GM12875 (cell line): ENCODE measurements at regions not wholly inside any gene's neighbourhood (a gene's known extent, or its start where the extent isn't known, plus 50 kb on each side); places are given as distances from the start of the nearest gene placed in this dataset.

ENCODE experiments used
- H3K4me3 ChIP-seq: one replicate; pipeline ENCODE4 v1.5.1; 2011; ENCODE audit warnings: low read depth, low read length, control low read depth
- TF ChIP-seq, protein P1 (sequence below): IDR thresholded peaks from 2 replicates; pipeline ENCODE4 v1.5.1; 2011; ENCODE audit warnings: low read depth, mild to moderate bottlenecking, control low read depth, inconsistent platforms, low read length, moderate library complexity, borderline replicate concordance; ENCODE audit not compliant: insufficient read depth

DNA sequence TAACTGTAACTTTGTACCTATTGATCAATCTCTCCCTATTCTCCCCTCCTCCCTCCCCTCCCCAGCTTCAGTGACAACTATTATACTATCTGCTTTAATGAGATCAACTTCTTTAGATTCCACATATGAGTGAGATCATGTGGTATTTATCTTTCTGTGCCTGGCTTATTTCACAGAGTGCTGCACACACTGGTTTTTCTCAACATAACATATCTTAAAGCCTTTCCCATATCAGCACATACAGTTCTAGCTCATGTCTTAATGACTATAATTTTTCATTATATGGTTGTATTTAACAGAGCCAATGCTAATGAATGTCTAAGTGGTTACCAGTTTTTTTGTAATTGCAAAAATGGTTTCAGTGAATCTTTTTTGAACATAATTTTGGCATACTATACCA is 340.3 kb upstream of the DDI1 start:
- no peak overlapping the region for H3K4me3 ChIP-seq
- TF ChIP-seq, protein P1, sequence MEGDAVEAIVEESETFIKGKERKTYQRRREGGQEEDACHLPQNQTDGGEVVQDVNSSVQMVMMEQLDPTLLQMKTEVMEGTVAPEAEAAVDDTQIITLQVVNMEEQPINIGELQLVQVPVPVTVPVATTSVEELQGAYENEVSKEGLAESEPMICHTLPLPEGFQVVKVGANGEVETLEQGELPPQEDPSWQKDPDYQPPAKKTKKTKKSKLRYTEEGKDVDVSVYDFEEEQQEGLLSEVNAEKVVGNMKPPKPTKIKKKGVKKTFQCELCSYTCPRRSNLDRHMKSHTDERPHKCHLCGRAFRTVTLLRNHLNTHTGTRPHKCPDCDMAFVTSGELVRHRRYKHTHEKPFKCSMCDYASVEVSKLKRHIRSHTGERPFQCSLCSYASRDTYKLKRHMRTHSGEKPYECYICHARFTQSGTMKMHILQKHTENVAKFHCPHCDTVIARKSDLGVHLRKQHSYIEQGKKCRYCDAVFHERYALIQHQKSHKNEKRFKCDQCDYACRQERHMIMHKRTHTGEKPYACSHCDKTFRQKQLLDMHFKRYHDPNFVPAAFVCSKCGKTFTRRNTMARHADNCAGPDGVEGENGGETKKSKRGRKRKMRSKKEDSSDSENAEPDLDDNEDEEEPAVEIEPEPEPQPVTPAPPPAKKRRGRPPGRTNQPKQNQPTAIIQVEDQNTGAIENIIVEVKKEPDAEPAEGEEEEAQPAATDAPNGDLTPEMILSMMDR = no peak

DNA sequence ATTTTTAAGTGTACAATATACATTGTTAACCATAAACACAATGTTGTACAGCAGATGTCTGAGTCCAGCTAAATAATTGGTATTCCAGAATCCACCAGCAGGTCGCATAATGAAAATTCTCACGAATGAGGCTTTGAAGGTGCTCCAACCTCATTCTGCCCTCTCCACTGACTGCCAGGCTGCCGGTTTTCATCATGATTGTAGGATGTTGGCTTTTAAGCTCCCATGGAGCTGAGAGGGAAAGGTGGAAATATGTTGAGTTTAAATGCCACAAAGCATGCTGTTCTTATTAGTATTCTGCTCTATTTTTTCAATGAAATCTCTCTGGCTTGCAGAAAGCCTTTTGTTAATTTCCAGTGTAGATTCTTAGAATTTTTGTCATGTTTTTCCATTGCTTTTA is 337.2 kb upstream of the DDI1 start:
- no peak overlapping the region for H3K4me3 ChIP-seq
- TF ChIP-seq, protein P1 = no peak

DNA sequence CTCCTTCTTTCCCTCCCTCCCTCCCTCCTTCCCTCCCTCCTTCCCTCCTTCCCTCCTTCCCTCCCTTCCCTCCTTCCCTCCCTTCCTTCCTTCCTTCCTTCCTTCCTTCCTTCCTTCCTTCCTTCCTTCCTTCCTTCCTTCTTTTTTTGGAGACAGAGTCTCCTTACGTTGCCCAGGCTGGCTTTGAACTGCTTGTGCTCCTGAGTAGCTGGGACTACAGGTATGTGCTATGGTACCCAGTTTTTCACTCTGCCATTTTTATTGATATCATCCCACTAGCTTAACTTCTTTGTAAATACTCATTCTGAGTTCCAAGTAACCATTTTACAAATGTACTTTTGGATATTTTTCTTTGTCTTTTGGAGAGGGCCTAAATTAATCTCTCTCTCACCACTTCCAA is 336.8 kb upstream of the DDI1 start:
- TF ChIP-seq, protein P1 = no peak
- no peak overlapping the region for H3K4me3 ChIP-seq

DNA sequence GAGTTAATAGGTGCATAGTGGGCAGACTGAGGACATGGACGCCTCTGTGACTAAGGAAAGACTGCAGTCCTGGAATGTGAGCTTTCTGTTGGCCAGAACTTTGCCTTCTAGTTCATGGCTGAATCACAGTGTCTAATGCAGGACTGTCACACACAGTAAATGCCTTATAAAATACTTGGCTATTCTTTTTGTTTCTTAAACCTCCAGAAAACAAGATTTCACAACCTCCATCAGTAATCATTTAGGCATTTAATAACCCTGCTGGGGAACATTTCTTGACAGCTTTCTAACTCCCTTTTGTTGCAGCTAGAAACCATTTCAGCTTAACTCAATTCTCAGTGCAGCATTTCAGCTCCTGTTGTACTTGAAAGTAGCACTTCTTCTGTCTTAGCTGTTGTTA is 335.8 kb upstream of the DDI1 start:
- TF ChIP-seq, protein P1 = no peak
- no peak overlapping the region for H3K4me3 ChIP-seq

DNA sequence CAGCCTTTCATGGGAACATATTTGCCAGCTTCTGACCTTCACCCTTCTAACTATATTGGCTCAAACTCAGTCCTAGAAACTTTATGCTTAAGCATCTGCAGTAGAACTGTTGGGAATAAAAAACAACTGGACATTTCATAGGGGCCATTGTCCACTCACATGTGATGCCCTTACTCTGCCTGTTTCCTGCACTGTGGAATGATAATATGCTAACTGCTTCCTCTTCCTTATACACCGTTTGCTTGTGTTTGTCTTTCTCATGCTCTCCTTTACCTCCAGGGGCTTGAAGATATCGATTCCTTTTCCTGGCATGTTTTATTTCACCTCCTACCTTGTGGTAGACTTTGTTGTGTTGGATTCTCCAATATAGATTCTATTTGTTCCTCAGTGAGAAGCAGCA is 333.0 kb upstream of the DDI1 start:
- TF ChIP-seq, protein P1 = no peak
- no peak overlapping the region for H3K4me3 ChIP-seq

DNA sequence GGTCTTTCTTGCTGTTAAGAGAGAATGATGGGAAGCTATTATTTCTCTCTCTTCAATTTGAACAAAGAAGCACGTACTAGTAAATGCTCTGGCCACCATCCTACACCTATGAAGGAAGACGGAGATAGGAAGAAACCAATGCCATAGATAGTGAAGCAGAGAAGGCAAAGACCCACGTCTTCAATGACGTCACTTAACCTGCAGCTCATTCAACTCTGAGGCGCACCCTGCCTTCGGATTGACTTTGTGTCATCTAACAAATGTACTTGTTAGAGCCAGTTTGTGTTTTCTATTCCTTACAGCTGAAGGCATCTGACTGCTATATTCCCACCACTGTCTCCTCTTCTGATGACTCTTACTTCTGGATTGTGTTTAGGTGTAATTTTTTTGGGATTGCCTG is 332.5 kb upstream of the DDI1 start:
- no peak overlapping the region for H3K4me3 ChIP-seq
- TF ChIP-seq, protein P1 = no peak

DNA sequence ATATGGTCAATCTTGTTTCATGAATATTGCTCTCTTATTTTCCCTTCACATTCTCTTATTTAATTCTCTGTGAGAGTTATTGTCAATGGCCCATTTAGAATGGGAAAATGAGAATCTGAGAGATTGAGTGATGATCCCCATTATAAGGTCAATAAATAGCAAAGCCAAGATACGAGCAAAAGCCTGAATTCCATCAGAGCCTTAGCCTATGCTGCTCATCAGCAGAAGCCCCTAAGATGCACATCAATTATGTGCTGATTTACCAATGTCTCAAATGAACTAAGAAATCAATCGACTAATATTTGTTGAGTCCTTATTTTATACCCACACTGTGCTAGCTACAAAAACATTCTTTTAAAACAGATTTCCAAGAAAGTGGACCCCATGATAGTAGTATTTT is 330.8 kb upstream of the DDI1 start:
- TF ChIP-seq, protein P1 = no peak

More for the DNA sequence above, 330.8 kb upstream of the DDI1 start:
- H3K4me3 ChIP-seq = no peak overlapping the region
